ENCODE measurements at regions not wholly inside any gene's neighbourhood (a gene's known extent, or its start where the extent isn't known, plus 50 kb on each side); places are given as distances from the start of the nearest gene placed in this dataset.
A peak's percentile ranks its signal among the peaks of the same experiment; 100 is the strongest.

DNA sequence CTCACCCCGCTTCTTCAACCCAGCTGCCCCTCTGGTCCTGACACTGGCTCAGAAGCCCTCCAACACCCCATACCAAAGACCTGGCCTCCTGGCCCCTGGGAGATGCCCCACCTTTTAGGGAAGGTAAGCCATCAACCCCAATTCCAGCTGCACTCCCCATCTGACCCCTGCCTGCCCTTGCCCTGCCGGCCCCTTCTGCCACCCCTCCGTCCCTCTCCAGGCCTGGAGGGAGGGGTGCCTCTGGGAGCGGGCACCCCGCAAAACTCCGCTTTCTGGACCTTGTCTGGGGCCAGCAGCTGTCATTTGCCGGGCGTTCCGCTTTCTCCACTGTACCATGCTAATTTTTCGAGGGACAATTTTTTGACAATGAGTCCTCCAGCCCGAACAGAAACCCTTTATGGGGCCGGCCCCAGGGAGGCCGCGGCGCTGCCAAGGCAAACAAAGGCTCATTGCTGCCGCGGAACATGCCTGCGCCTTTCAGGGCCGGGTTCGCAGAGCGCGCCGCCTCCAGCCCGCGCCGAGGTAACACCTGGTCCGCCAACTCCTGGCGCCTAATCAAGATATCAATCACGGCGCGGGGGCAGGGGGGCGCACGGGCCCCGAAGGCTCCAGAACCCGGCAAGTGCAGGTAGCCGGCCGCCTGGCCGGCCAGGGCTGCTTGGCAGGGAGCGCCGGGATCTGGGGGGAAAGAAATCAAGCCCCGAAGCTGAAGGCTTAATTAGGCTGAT is 96.0 kb downstream of the INHBB start:
- peaks cover 17% of the 10 kb centered on the region for H3K4me1 ChIP-seq
- H3K27me3 ChIP-seq (ENCODE audit: low read depth) = peaks cover 70% of the 10 kb centered on the region
- intact Hi-C loops (cut with micrococcal nuclease) = no loop called here
- peak overlapping the region; percentile 57 for H3K4me3 ChIP-seq
- peak; percentile 25 for DNase-seq
- no peaks in the 10 kb centered on the region for H3K9me3 ChIP-seq (replicated peaks)
- no peaks in the 10 kb centered on the region for H3K36me3 ChIP-seq
- H3K27ac ChIP-seq (replicated peaks) = no peak overlapping the region
- TF ChIP-seq, protein P1, sequence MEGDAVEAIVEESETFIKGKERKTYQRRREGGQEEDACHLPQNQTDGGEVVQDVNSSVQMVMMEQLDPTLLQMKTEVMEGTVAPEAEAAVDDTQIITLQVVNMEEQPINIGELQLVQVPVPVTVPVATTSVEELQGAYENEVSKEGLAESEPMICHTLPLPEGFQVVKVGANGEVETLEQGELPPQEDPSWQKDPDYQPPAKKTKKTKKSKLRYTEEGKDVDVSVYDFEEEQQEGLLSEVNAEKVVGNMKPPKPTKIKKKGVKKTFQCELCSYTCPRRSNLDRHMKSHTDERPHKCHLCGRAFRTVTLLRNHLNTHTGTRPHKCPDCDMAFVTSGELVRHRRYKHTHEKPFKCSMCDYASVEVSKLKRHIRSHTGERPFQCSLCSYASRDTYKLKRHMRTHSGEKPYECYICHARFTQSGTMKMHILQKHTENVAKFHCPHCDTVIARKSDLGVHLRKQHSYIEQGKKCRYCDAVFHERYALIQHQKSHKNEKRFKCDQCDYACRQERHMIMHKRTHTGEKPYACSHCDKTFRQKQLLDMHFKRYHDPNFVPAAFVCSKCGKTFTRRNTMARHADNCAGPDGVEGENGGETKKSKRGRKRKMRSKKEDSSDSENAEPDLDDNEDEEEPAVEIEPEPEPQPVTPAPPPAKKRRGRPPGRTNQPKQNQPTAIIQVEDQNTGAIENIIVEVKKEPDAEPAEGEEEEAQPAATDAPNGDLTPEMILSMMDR (IDR thresholded peaks at IDR 0.05; ENCODE audit: borderline replicate concordance) = no peak

DNA sequence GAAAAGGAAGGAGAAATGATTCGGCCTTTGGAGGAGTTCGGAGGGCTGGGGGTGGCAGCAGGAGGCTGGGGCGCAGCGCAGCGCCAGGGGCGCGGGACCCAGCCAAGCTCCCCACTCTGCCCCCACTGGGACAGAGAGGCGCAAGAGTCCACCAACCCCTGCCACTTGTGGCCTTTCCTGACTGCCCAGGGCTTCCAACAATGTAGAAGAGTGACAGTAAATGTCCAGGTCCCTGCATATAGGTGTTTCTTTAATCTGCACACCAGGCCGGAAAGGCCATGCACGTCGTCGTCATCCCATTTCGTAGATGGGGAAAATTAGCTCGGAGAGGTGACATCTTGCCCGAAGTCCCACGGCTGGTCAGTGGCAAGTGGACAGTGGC is 96.6 kb downstream of the INHBB start:
- no peaks in the 10 kb centered on the region for H3K36me3 ChIP-seq
- DNase-seq = no peak
- peak overlapping the region; percentile 57 for H3K4me3 ChIP-seq
- no peak overlapping the region for H3K27ac ChIP-seq (replicated peaks)
- peaks cover 63% of the 10 kb centered on the region for H3K27me3 ChIP-seq (ENCODE audit: low read depth)
- TF ChIP-seq, protein P1 (IDR thresholded peaks at IDR 0.05; ENCODE audit: borderline replicate concordance) = no peak
- no peaks in the 10 kb centered on the region for H3K9me3 ChIP-seq (replicated peaks)
- peaks cover 17% of the 10 kb centered on the region for H3K4me1 ChIP-seq
- intact Hi-C loops (cut with micrococcal nuclease) = no loop called here

DNA sequence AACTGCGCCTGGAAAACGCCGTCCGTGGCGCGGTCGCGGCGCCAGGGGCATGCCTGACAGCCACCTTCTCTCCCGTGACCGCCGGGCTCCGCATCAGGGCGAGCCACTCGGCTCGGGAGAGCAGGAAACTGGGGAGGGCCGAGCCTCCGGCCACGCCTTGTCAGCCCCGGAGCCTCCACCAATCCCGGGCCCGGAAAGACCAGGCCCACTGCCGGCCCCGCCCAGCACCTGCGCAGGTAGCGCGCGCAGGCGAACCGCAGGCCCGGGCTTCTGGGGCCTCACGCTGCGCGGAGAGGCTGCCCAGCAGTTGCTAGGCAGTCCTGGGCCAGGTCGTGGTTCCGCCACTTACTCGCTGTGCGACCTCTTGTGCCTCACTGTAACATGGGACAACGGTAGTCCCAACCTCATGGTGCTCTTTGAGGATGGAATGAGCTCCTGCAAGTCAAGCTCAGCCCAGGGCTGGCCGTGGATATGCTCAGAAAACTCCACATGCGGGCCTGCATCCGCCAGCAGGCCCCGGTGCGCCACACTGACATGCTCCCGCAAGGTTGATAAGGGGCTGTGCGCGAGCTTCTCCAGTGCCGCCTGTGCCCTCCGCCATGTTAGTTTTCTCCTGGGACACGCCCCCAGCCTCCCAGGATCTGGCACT is 97.1 kb downstream of the INHBB start:
- Histone ChIP-seq H3K4me1 (peaks cover 17% of the 10 kb centered on the region), H3K36me3 (no peaks in the 10 kb centered on the region), H3K9me3 (replicated peaks) (no peaks in the 10 kb centered on the region), H3K27me3 (ENCODE audit: low read depth) (peaks cover 58% of the 10 kb centered on the region), H3K4me3 (peak overlapping the region; percentile 57), H3K27ac (replicated peaks) (no peak overlapping the region)
- intact Hi-C loops (cut with micrococcal nuclease) = no loop called here
- TF ChIP-seq, protein P1 (IDR thresholded peaks at IDR 0.05; ENCODE audit: borderline replicate concordance) = no peak
- peak; percentile 38 for DNase-seq

DNA sequence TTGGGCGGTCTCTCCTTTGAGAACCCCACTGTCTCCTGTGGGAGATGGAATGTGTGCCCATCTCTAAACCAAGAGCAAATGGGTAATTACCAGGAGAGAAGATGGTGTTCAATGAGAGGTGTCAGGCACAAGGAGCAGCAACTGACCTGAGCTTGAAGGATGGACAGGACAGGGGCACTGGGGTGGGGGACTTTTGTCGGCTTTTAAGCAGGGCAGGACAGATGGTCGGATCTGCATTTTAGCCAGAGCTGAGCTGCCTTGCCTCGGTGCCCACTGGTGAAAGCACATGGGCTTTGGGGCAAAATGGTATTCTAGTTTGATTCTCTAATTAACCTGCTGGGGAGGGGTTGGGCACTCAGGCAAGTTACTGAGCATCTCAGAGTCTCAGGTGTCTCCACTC is 98.0 kb downstream of the INHBB start:
- Histone ChIP-seq H3K9me3 (replicated peaks) (no peaks in the 10 kb centered on the region), H3K4me1 (peaks cover 17% of the 10 kb centered on the region), H3K27me3 (ENCODE audit: low read depth) (peaks cover 50% of the 10 kb centered on the region), H3K36me3 (no peaks in the 10 kb centered on the region), H3K27ac (replicated peaks) (no peak overlapping the region), H3K4me3 (no peak overlapping the region)
- DNase-seq = no peak
- intact Hi-C loops (cut with micrococcal nuclease) = no loop called here
- TF ChIP-seq, protein P1 (IDR thresholded peaks at IDR 0.05; ENCODE audit: borderline replicate concordance) = no peak

DNA sequence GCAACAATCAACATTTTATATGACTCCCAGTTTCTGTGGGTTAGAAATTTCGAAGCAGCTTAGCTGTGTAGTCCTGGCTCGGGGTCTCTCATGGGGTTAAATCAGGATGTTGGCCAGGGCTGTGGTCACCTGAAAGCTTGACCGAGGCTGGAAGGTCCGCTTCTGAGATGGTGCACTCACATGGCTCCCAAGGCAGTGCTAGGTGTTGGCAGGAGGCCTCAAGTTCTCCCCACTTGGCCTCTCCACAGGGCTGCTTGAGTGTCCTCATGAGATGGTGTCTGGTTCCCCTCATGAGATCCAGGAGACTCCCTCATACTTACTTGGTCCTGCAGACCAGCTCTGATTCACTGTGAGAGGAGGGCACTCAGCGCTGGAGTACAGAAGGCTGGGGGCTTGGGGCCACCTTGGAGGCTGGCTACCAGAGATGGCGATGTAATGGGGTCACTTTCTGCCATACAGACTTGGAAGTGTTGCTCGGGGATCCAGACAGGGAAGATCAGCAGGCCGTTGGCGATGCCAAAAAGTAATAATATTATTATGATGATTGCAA is 98.8 kb downstream of the INHBB start:
- no peak overlapping the region for H3K4me3 ChIP-seq

More for the DNA sequence above, 98.8 kb downstream of the INHBB start:
- intact Hi-C loops (cut with micrococcal nuclease) = no loop called here
- H3K27me3 ChIP-seq (ENCODE audit: low read depth) = peaks cover 54% of the 10 kb centered on the region
- TF ChIP-seq, protein P1 (IDR thresholded peaks at IDR 0.05; ENCODE audit: borderline replicate concordance) = no peak
- no peaks in the 10 kb centered on the region for H3K9me3 ChIP-seq (replicated peaks)
- peaks cover 17% of the 10 kb centered on the region for H3K4me1 ChIP-seq
- no peaks in the 10 kb centered on the region for H3K36me3 ChIP-seq
- no peak for DNase-seq
- no peak overlapping the region for H3K27ac ChIP-seq (replicated peaks)

All from left ventricle myocardium inferior (tissue), 1 donor.